GM19455 (cell line): ENCODE measurements at regions not wholly inside any gene's neighbourhood (a gene's known extent, or its start where the extent isn't known, plus 50 kb on each side); places are given as distances from the start of the nearest gene placed in this dataset.

Experiments
- ATAC-seq: cut with Tn5 transposase; IDR thresholded peaks from one replicate; pipeline ENCODE4 v1.9.1; 2021; ENCODE audit not compliant: unreplicated experiment

DNA sequence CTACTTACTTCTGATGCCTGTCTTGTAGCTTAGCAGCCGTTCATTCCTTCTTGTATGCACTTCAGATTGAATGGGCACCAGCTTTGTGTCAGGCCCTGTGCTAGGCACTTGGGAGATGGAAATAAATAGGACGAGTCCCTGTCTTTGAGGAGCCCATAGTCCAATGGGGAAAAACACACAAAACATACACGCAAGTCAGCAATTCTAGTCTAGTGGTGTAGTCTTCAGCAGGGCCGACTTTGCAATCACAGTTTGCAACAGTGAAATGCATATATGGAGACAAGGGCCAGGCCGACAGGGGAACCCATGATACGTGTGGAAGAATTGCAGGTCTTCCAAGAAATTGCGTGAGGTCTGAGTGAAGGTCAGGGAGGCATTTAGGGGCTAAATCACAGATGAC lies 262.6 kb downstream of the MAF start:
- no peak for ATAC-seq

- no peak for ATAC-seq
Observed at GRCh38 chr16:79336437-79337229, 263.9 kb downstream of the MAF start.

- ATAC-seq: no peak
Observed at GRCh38 chr16:79334127-79334526, 266.4 kb downstream of the MAF start.

- no peak for ATAC-seq
Observed at GRCh38 chr16:79331066-79331465, 269.5 kb downstream of the MAF start.

GRCh38 chr16:79329967-79330366 lies 270.6 kb downstream of the MAF start:
- ATAC-seq: no peak

- ATAC-seq: no peak
Observed at GRCh38 chr16:79329166-79329521, 271.4 kb downstream of the MAF start.

DNA sequence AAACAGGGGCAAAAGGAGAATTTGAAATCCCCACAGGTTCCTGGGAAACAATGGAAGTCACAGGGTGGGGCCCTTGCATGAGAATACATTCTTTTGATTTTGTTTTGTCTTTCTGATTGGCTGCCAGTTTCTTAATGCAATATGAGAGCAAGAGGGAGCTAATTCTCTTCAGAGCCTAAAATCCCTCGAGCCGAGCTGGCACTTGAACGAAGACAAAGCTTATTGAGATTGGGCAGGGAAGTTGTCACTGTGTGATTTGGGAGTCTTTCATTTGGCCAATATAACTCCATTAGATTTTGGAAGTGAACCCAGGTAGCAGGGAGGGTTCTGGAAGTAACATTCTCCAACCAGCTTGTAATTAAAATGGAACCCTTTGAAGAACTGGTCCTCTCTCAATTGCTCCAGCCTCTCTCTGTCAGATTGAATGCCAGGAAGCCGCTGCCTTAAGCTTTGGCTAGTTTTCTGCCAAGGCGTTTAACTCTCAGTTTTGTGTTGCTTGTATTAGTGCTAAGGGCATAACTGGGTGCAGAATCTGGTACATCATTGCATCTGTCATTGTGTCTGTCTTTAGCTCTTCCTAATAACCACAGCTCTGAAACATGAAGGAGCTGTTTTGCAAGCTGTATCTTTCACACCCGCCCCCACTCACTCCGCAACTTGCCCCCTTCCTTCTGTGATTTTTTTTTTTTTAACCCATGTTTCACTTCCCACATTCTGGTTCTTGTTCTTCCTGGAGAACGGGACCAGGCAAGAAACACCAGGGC lies 272.0 kb downstream of the MAF start:
- no peak for ATAC-seq

- no peak for ATAC-seq
Observed at GRCh38 chr16:79327836-79328235, 272.7 kb downstream of the MAF start.

- no peak for ATAC-seq
Observed at GRCh38 chr16:79326549-79326948, 274.0 kb downstream of the MAF start.

DNA sequence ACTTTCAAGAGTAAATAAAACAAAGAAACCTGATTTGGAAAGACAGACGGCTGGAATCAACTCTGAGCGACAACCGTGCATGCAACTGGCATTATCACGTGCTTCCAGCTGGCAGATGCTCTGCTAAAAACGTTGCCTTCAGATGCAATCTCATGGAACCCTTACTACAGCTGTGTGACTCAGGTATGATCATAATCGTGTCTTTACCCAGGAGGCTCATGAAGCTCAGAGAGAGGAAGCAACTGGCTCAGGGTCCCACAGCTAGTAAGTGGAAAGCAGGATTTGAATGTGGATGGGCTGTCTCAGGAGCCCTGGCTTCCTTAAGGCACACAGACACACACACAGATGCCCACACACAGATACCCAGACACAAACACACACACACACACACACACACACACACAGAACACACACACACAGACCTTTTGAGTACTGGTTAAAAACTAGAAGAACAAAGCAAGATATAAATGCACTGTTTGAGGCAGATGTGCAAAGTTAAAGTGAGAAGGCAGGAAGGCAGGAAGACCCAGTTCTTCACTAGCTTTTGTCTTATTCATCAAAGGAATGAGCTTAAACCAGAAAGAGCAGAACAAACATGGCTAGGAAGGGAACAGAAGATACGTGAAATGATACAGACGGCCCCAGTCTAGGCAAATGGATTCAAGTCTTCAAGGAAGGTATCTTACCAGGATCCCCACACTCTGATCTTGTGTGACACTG lies 275.2 kb downstream of the MAF start:
- ATAC-seq: no peak

DNA sequence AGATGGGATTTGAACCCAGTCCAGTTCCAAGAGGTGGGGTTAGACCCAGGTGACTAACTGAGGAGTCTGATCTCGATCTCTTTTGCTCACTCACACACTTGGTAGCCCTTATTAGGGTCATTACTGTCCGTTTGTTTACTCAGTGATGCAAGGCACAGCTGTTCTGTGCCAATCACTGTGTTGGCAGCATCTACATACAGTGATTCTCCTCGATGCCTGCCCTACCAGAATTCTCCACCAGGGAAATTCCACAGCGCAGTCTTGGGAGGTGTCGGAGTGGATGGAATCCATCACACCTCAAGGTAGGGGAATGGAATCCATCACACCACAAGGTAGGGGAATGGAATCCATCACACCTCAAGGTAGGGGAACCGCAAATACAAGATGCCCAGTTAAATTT lies 279.6 kb downstream of the MAF start:
- no peak for ATAC-seq

DNA sequence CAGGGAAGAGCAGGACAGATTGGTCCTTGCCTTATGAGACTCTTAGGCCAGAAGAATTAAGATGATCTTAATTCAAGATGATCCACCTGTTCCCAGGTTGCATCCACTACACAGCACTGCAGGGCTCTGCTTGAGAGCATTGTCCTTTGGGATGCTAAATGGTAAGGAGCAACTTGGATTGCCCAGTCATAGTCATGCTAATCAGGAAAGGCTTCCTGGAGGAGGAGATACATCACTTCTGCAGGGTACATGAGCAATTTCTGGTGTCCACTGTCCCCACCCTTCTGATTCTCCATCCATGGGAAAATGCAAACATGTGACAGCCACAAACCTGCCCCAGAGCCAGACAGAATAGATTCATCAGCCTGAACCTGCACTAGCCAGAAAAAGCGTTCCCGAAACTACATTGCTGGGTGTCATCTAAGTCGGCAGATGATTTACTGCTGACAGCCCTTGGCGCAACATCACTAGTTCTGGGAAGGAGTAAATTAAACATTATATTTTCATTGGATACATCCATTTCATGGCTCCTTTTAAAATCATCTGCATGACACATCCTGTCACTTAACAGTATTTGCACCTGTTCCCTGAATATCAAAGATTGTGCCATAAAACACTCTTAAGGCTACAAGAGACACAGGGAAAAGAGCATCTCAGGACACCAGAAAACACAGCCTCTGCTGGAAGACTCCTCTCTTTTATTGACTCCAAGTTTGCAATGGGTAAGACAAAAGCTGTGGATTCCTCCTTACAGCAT lies 282.2 kb downstream of the MAF start:
- ATAC-seq: no peak

DNA sequence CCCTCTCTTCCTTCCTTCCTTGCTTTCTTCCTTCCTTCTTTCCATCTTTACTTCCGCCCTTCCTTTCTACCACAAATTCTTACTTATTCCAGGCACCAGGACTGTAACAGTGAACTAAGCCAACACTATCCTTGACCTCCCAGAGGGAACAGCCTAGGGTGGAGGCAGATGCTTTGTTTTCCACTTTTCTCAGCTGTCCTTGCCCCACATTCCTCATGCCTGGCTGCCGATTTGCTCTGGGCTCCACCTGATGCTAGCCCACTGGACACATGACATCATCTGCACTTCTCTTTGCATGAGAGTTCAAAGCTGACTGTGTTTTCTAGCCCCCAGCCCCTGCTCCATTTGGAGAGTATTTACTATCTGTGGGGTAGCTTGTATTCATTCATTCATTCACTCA lies 283.0 kb downstream of the MAF start:
- ATAC-seq: no peak

DNA sequence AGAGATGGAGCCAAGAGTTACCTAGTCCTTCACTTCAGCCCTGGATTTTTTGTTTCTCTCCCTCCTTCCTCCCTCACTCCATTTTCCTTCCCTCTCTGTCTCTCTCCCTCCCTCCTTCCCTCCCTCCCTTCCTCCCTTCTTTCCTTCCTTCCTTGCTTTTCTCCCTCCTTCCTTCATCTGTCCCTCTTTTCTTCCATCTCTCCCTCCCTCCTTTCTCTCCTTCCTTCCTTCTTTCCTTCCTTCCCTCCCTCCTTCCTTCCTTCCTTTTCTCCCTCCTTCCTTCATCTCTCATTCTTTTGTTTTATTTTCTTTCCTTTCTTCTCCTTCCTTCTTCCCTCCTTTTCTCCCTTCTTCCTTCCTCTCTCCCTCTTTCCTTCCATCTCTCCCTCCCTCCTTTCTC lies 283.5 kb downstream of the MAF start:
- ATAC-seq: no peak

GRCh38 chr16:79316004-79316458 lies 284.5 kb downstream of the MAF start:
- ATAC-seq: peak; percentile 92

- no peak for ATAC-seq
Observed at GRCh38 chr16:79312502-79312901, 288.0 kb downstream of the MAF start.

GRCh38 chr16:79310710-79311109 lies 289.8 kb downstream of the MAF start:
- no peak for ATAC-seq

DNA sequence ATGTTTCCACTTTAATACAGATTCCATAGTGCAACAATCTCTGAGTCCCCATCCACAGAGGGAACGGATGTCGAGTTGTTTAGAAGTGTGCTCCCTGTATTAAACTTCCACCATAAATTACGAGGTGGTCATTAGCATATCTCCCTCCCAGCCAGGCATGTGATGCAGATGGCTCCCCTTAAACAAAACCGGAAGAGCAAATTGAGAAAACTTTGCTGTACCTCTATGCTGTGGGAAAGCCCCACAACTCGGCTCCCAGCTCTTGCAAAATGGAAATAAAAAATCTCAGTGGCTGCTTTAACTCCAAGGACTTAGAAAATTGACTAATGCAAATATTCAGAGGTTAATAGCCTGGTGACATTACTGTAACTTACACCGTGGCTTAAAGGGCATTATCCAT lies 290.9 kb downstream of the MAF start:
- no peak for ATAC-seq

DNA sequence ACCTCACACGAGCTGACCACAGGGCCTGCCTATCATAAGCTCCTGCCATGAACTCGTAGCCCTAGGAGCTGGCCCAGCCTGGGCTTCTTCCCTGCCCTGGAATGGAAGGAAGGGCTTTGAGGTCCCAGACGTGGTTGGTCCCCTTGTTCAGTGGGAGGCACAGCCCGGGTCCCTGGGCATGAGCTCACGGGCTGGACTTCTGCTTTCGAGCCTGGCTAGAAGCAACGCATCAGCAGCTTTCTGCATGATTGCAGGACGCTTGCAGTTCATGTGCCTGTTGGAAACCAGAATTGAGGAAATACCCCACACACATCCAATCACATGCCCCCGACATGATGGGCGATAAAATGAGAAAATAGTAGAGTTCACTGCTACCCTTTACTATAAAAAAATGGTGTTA lies 293.3 kb downstream of the MAF start:
- ATAC-seq: no peak

- ATAC-seq: no peak
Observed at GRCh38 chr16:79305074-79305473, 295.5 kb downstream of the MAF start.

DNA sequence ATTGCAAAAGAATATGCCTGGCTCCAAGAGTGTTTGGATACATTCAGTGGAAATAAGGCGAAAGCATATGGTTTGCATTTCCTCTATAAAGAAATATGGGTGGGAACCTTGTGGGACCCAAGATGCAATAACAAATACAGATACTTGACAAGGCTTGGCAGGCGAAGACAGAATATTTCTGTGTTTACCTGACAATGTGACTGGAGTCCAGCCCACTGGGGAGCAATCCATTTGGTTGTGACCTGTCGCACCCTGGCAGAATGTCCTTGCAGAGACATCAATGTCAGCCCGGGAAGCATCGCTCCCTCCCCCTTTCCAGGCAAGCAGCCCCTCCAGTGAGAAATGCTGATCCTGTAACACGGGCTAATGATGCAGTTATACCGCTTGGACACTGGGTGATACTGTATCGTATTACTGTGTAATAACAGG lies 296.6 kb downstream of the MAF start:
- no peak for ATAC-seq
